K562 (cell line): ENCODE measurements at regions not wholly inside any gene's neighbourhood (a gene's known extent, or its start where the extent isn't known, plus 50 kb on each side); places are given as distances from the start of the nearest gene placed in this dataset.

ENCODE experiments used
- CAMTA2 ChIP-seq: fragments of 250-450 bp; sonication (Bioruptor Pico); conservative IDR thresholded peaks from 2 replicates; pipeline ENCODE4 v1.5.1; 2022
- GTF2F1 ChIP-seq: IDR thresholded peaks from 2 replicates; pipeline ENCODE4 v1.6.1; 2011; ENCODE audit warnings: low read depth, low read length, improper control_type of control experiment
- HNRNPH1 ChIP-seq: fragments of 200-400 bp; formaldehyde crosslinking; optimal IDR thresholded peaks from 2 replicates; pipeline ENCODE3; 2017; ENCODE audit warnings: low read depth, mild to moderate bottlenecking, low read length, moderate library complexity
- ILK ChIP-seq: fragments of 450-650 bp; IDR thresholded peaks from 2 replicates; pipeline ENCODE4 v1.6.1; 2016; ENCODE audit warnings: missing genetic modification characterization, low read depth, mild to moderate bottlenecking, missing compliant biosample characterization, moderate library complexity, borderline replicate concordance
- MED1 ChIP-seq: sonication (generic); formaldehyde crosslinking; IDR thresholded peaks from 2 replicates; pipeline ENCODE4 v1.8.1; 2023; ENCODE audit warnings: missing genetic modification reagents, borderline replicate concordance
- SP1 ChIP-seq: sonication (generic); formaldehyde crosslinking; IDR thresholded peaks from 2 replicates; pipeline ENCODE4 v1.8.1; 2022; ENCODE audit warnings: mild to moderate bottlenecking, missing genetic modification reagents
- TCF7L2 ChIP-seq: fragments of 150-350 bp; IDR thresholded peaks from 2 replicates; pipeline ENCODE4 v1.6.1; 2016; ENCODE audit warnings: low read depth, mild to moderate bottlenecking, low read length, moderate library complexity
- ZBTB1 ChIP-seq: sonication (generic); formaldehyde crosslinking; IDR thresholded peaks from 2 replicates; pipeline ENCODE4 v1.8.1; 2023; ENCODE audit warnings: missing genetic modification reagents, low read depth, mild to moderate bottlenecking, borderline replicate concordance
- ZNF76 ChIP-seq: fragments of 250-450 bp; sonication (Bioruptor Pico); IDR thresholded peaks from 2 replicates; pipeline ENCODE4 v1.4.0; 2020; ENCODE audit warnings: mild to moderate bottlenecking, moderate library complexity, borderline replicate concordance
- ZZZ3 ChIP-seq: fragments of 450-650 bp; IDR thresholded peaks from 2 replicates; pipeline ENCODE4 v1.6.1; 2016; ENCODE audit warnings: antibody characterized with exemption, mild to moderate bottlenecking, moderate library complexity
- TF ChIP-seq, protein P1 (sequence below), 3 experiments: IDR thresholded peaks in 2 of 3; conservative IDR thresholded peaks in 1 of 3; 2 replicates each; pipeline ENCODE4 v1.5.1; 2011 to 2012; ENCODE audit warnings: low read length in 3 of 3, mild to moderate bottlenecking in 3 of 3, control low read depth in 2 of 3, improper control_type of control experiment in 1 of 3, inconsistent platforms in 1 of 3, low read depth in 1 of 3, mixed read lengths in 1 of 3, moderate library complexity in 1 of 3; ENCODE audit not compliant: insufficient read depth in 2 of 3
- TF ChIP-seq, protein P2 (sequence below), 2 experiments: fragments of 450-650 bp in 1 of 2; sonication (generic) in 1 of 2; formaldehyde crosslinking in 1 of 2; IDR thresholded peaks in 1 of 2; conservative IDR thresholded peaks in 1 of 2; 2 replicates each; pipeline versions ENCODE4 v1.6.1 to v1.8.1; 2016 to 2023; ENCODE audit warnings: mild to moderate bottlenecking in 2 of 2, moderate library complexity in 2 of 2, inconsistent platforms in 1 of 2, missing genetic modification reagents in 1 of 2

DNA sequence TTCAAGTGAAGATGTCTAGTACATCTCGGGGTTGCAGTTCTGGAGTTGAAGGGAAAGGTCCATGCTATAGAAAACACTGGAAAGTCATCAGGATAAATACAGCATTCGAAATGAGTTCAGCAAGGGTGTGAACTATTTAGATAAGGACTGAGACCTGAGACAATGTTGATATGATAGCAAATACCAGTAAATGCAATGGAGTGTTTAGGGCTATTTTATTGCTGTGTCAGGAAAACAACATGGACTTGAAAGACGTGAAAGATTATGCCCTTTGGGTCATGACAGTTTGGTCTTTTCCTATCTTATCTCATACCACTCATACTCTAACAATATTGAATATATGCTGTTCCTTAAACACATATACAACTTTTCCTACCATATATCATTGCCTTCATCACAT lies 1776.2 kb upstream of the SEL1L start:
- TF ChIP-seq MED1 (CRISPR knock-in tag) (no peak), CAMTA2 (no peak), ZZZ3 (no peak), ILK (tag) (no peak), ZNF76 (CRISPR knock-in tag) (no peak), SP1 (CRISPR knock-in tag) (no peak), HNRNPH1 (no peak), TCF7L2 (no peak), ZBTB1 (CRISPR knock-in tag) (no peak), GTF2F1 (no peak)
- TF ChIP-seq, protein P1, sequence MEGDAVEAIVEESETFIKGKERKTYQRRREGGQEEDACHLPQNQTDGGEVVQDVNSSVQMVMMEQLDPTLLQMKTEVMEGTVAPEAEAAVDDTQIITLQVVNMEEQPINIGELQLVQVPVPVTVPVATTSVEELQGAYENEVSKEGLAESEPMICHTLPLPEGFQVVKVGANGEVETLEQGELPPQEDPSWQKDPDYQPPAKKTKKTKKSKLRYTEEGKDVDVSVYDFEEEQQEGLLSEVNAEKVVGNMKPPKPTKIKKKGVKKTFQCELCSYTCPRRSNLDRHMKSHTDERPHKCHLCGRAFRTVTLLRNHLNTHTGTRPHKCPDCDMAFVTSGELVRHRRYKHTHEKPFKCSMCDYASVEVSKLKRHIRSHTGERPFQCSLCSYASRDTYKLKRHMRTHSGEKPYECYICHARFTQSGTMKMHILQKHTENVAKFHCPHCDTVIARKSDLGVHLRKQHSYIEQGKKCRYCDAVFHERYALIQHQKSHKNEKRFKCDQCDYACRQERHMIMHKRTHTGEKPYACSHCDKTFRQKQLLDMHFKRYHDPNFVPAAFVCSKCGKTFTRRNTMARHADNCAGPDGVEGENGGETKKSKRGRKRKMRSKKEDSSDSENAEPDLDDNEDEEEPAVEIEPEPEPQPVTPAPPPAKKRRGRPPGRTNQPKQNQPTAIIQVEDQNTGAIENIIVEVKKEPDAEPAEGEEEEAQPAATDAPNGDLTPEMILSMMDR (IDR thresholded peaks at IDR 0.05 in 2 of 3, conservative IDR thresholded peaks at IDR 0.05 in 1 of 3; ENCODE audit: insufficient read depth in 2 of 3, low read depth in 1 of 3, low read length in 3 of 3) = no peak
- TF ChIP-seq, protein P2, sequence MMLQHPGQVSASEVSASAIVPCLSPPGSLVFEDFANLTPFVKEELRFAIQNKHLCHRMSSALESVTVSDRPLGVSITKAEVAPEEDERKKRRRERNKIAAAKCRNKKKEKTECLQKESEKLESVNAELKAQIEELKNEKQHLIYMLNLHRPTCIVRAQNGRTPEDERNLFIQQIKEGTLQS (IDR thresholded peaks at IDR 0.05) = no peak
- TF ChIP-seq, protein P2 (CRISPR knock-in tag; conservative IDR thresholded peaks at IDR 0.05) = no peak
